Liver (tissue), 7 donors: ENCODE measurements at regions not wholly inside any gene's neighbourhood (a gene's known extent, or its start where the extent isn't known, plus 50 kb on each side); places are given as distances from the start of the nearest gene placed in this dataset.

Source experiments
- DNase-seq: peaks from one replicate; pipeline ENCODE4 v3.0.0-alpha.2; 2017; ENCODE audit warnings: low spot score
- H3K27ac ChIP-seq, 2 donors: one replicate each; pipeline ENCODE4 v1.7.0; 2013; ENCODE audit warnings: inconsistent platforms in 2 of 2, low read length in 2 of 2, control low read depth in 1 of 2, low read depth in 1 of 2, mild to moderate bottlenecking in 1 of 2
- H3K27me3 ChIP-seq, 4 donors: one replicate each; pipeline versions ENCODE4 v1.6.1 to v1.7.0; 2013; ENCODE audit warnings: low read length in 3 of 4, inconsistent platforms in 1 of 4, mild to moderate bottlenecking in 1 of 4, moderate library complexity in 1 of 4; ENCODE audit not compliant: control insufficient read depth in 4 of 4, insufficient read depth in 4 of 4
- H3K36me3 ChIP-seq, 4 donors: one replicate each; pipeline versions ENCODE4 v1.6.1 to v1.7.0; 2013; ENCODE audit warnings: low read length in 3 of 4, mild to moderate bottlenecking in 3 of 4, low read depth in 1 of 4, moderate library complexity in 1 of 4; ENCODE audit not compliant: control insufficient read depth in 4 of 4, insufficient read depth in 3 of 4
- H3K4me1 ChIP-seq, 4 donors: one replicate each; pipeline versions ENCODE4 v1.6.1 to v1.7.0; 2013; ENCODE audit warnings: low read length in 3 of 4, mild to moderate bottlenecking in 3 of 4, moderate library complexity in 1 of 4; ENCODE audit not compliant: control insufficient read depth in 4 of 4, insufficient read depth in 4 of 4
- H3K4me3 ChIP-seq, 3 donors: one replicate each; pipeline versions ENCODE4 v1.6.1 to v1.7.0; 2013; ENCODE audit warnings: low read length in 3 of 3, control low read depth in 1 of 3, low read depth in 1 of 3, mild to moderate bottlenecking in 1 of 3
- H3K9ac ChIP-seq, 2 donors: one replicate each; pipeline ENCODE4 v1.7.0; 2013; ENCODE audit warnings: low read length in 2 of 2, mild to moderate bottlenecking in 2 of 2, moderate library complexity in 2 of 2, control low read depth in 1 of 2, low read depth in 1 of 2
- H3K9me3 ChIP-seq, 4 donors: one replicate each; pipeline versions ENCODE4 v1.6.1 to v1.7.0; 2013; ENCODE audit warnings: low read length in 3 of 4; ENCODE audit not compliant: control insufficient read depth in 4 of 4
- ATF3 ChIP-seq: IDR thresholded peaks from 2 replicates; pipeline ENCODE4 v1.6.1; 2016; ENCODE audit warnings: antibody characterized with exemption
- EGR1 ChIP-seq, 2 donors: IDR thresholded peaks; 2 replicates each; pipeline ENCODE4 v1.6.1; 2016 to 2018; ENCODE audit warnings: antibody characterized with exemption in 2 of 2, low read depth in 2 of 2
- HNF4A ChIP-seq, 2 donors: conservative IDR thresholded peaks; 2 replicates each; pipeline ENCODE4 v1.6.1; 2016; ENCODE audit warnings: antibody characterized with exemption in 2 of 2, mild to moderate bottlenecking in 2 of 2
- JUND ChIP-seq, 2 donors: IDR thresholded peaks; 2 replicates each; pipeline ENCODE4 v1.6.1; 2016; ENCODE audit warnings: antibody characterized with exemption in 2 of 2
- NR2F2 ChIP-seq: IDR thresholded peaks from 2 replicates; pipeline ENCODE4 v1.6.1; 2016; ENCODE audit warnings: antibody characterized with exemption
- RAD21 ChIP-seq, 2 donors: IDR thresholded peaks; 2 replicates each; pipeline ENCODE4 v1.6.1; 2016; ENCODE audit warnings: antibody characterized with exemption in 2 of 2, mild to moderate bottlenecking in 2 of 2
- RXRA ChIP-seq, 2 donors: IDR thresholded peaks; 2 replicates each; pipeline ENCODE4 v1.6.1; 2017 to 2018; ENCODE audit warnings: antibody characterized with exemption in 2 of 2, mild to moderate bottlenecking in 1 of 2
- SP1 ChIP-seq: IDR thresholded peaks from 2 replicates; pipeline ENCODE4 v1.6.1; 2018; ENCODE audit warnings: antibody characterized with exemption, mild to moderate bottlenecking
- TAF1 ChIP-seq: conservative IDR thresholded peaks from 2 replicates; pipeline ENCODE4 v1.6.1; 2016; ENCODE audit warnings: antibody characterized with exemption, mild to moderate bottlenecking
- YY1 ChIP-seq: IDR thresholded peaks from 2 replicates; pipeline ENCODE4 v1.6.1; 2016; ENCODE audit warnings: antibody characterized with exemption, mild to moderate bottlenecking
- TF ChIP-seq, protein P1 (sequence below): IDR thresholded peaks from 2 replicates; pipeline ENCODE4 v1.6.1; 2016; ENCODE audit warnings: antibody characterized with exemption
- TF ChIP-seq, protein P2 (sequence below): fragments of 150-350 bp; IDR thresholded peaks from 2 replicates; pipeline ENCODE4 v1.5.1; 2017; ENCODE audit warnings: improper control_type of control experiment, low read depth, low read length; ENCODE audit not compliant: missing input control
- donor health status: healthy.
- donor health status: healthy.
- donor health status: healthy.
- donor health status: healthy.

GRCh38 chr11:37089439-37089838 is 491.4 kb upstream of the RAG2 start:
- no peaks in the 10 kb centered on the region for H3K4me1 ChIP-seq
- H3K27me3 ChIP-seq: no peaks in the 10 kb centered on the region
- no peak for DNase-seq
- no peak overlapping the region for H3K4me3 ChIP-seq
- H3K36me3 ChIP-seq: no peaks in the 10 kb centered on the region
- H3K9ac ChIP-seq: no peak overlapping the region
- no peak for TF ChIP-seq NR2F2
- TF ChIP-seq TAF1: no peak
- TF ChIP-seq, protein P1, sequence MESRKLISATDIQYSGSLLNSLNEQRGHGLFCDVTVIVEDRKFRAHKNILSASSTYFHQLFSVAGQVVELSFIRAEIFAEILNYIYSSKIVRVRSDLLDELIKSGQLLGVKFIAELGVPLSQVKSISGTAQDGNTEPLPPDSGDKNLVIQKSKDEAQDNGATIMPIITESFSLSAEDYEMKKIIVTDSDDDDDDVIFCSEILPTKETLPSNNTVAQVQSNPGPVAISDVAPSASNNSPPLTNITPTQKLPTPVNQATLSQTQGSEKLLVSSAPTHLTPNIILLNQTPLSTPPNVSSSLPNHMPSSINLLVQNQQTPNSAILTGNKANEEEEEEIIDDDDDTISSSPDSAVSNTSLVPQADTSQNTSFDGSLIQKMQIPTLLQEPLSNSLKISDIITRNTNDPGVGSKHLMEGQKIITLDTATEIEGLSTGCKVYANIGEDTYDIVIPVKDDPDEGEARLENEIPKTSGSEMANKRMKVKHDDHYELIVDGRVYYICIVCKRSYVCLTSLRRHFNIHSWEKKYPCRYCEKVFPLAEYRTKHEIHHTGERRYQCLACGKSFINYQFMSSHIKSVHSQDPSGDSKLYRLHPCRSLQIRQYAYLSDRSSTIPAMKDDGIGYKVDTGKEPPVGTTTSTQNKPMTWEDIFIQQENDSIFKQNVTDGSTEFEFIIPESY: no peak
- no peak for TF ChIP-seq SP1
- TF ChIP-seq EGR1 (IDR thresholded peaks at IDR 0.05; ENCODE audit: low read depth in 2 of 2): no peak
- no peak for TF ChIP-seq RAD21 (IDR thresholded peaks at IDR 0.05)
- no peak overlapping the region for H3K27ac ChIP-seq
- no peaks in the 10 kb centered on the region for H3K9me3 ChIP-seq

- no peak overlapping the region for H3K4me3 ChIP-seq
- no peak overlapping the region for H3K9ac ChIP-seq
- H3K27me3 ChIP-seq: no peaks in the 10 kb centered on the region
- TF ChIP-seq NR2F2 (no peak), HNF4A (conservative IDR thresholded peaks at IDR 0.05) (no peak), YY1 (no peak), RXRA (IDR thresholded peaks at IDR 0.05) (no peak), ATF3 (no peak), JUND (IDR thresholded peaks at IDR 0.05) (no peak)
- TF ChIP-seq, protein P2, sequence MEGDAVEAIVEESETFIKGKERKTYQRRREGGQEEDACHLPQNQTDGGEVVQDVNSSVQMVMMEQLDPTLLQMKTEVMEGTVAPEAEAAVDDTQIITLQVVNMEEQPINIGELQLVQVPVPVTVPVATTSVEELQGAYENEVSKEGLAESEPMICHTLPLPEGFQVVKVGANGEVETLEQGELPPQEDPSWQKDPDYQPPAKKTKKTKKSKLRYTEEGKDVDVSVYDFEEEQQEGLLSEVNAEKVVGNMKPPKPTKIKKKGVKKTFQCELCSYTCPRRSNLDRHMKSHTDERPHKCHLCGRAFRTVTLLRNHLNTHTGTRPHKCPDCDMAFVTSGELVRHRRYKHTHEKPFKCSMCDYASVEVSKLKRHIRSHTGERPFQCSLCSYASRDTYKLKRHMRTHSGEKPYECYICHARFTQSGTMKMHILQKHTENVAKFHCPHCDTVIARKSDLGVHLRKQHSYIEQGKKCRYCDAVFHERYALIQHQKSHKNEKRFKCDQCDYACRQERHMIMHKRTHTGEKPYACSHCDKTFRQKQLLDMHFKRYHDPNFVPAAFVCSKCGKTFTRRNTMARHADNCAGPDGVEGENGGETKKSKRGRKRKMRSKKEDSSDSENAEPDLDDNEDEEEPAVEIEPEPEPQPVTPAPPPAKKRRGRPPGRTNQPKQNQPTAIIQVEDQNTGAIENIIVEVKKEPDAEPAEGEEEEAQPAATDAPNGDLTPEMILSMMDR: no peak
- TF ChIP-seq, protein P1: no peak
- H3K27ac ChIP-seq: no peak overlapping the region
- no peaks in the 10 kb centered on the region for H3K4me1 ChIP-seq
- H3K9me3 ChIP-seq: no peaks in the 10 kb centered on the region
- no peak for DNase-seq
- H3K36me3 ChIP-seq: no peaks in the 10 kb centered on the region
Measured at GRCh38 chr11:37088573-37088910, 490.5 kb upstream of the RAG2 start.
